Neural cell (in vitro differentiated cells): ENCODE measurements at regions not wholly inside any gene's neighbourhood (a gene's known extent, or its start where the extent isn't known, plus 50 kb on each side); places are given as distances from the start of the nearest gene placed in this dataset.

Experiments used
- EP300 ChIP-seq: fragments of 450-650 bp; conservative IDR thresholded peaks from 2 replicates; pipeline ENCODE4 v1.6.1; 2014; ENCODE audit warnings: antibody characterized with exemption, mild to moderate bottlenecking, moderate library complexity; ENCODE audit not compliant: poor library complexity, severe bottlenecking
- MXI1 ChIP-seq: fragments of 450-650 bp; conservative IDR thresholded peaks from 2 replicates; pipeline ENCODE4 v1.6.1; 2014; ENCODE audit warnings: antibody characterized with exemption, mild to moderate bottlenecking; ENCODE audit not compliant: poor library complexity, severe bottlenecking
- SMC3 ChIP-seq: fragments of 450-650 bp; conservative IDR thresholded peaks from 2 replicates; pipeline ENCODE4 v1.6.1; 2014; ENCODE audit warnings: antibody characterized with exemption, mild to moderate bottlenecking, moderate library complexity; ENCODE audit not compliant: poor library complexity
- TAF1 ChIP-seq: IDR thresholded peaks from 2 replicates; pipeline ENCODE4 v1.6.1; 2012; ENCODE audit warnings: low read depth
- TF ChIP-seq, protein P1 (sequence below): fragments of 450-650 bp; IDR thresholded peaks from 2 replicates; pipeline ENCODE4 v1.5.1; 2014; ENCODE audit warnings: antibody characterized with exemption, mild to moderate bottlenecking, moderate library complexity; ENCODE audit not compliant: poor library complexity, severe bottlenecking
- TF ChIP-seq, protein P2 (sequence below): IDR thresholded peaks from 2 replicates; pipeline ENCODE4 v1.6.1; 2012; ENCODE audit warnings: borderline replicate concordance

DNA sequence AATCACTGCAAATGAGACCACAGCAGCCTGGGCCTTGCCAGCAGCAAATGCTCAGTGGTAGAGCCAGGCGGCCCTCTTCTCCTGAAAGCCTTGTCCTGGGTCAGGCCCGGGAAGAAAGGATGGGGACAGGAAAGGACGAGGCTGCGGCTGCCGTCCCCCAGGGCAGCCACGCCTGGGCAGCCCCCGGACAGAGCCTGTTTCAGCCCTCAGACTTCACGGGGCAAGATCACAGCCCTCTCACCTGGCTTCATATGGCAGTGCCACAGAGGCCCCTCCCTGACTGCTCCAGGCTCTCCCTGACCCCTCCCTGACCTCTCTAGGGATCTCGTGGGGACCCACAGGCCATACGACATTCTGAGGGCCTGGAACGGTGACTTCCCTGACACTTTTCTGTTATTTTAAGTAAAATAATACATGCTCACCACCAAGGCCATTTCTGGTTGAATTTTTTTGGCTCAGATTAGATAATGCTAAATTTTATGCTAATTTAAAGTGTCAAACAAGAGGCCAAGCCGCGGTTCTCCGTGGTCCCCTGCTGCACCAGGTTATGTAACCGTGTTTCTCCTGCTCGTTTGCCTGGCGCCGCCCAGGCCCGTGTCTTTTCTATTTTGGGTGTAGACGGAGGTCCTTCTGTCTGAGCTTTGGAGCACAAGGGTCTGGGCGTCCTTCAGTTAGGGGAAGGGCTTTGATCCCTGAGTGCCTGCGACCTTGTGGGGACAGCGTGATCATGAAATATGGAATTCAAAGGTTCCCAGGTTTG lies 59.9 kb upstream of the BHLHE23 start:
- TF ChIP-seq, protein P1, sequence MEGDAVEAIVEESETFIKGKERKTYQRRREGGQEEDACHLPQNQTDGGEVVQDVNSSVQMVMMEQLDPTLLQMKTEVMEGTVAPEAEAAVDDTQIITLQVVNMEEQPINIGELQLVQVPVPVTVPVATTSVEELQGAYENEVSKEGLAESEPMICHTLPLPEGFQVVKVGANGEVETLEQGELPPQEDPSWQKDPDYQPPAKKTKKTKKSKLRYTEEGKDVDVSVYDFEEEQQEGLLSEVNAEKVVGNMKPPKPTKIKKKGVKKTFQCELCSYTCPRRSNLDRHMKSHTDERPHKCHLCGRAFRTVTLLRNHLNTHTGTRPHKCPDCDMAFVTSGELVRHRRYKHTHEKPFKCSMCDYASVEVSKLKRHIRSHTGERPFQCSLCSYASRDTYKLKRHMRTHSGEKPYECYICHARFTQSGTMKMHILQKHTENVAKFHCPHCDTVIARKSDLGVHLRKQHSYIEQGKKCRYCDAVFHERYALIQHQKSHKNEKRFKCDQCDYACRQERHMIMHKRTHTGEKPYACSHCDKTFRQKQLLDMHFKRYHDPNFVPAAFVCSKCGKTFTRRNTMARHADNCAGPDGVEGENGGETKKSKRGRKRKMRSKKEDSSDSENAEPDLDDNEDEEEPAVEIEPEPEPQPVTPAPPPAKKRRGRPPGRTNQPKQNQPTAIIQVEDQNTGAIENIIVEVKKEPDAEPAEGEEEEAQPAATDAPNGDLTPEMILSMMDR = no peak
- TF ChIP-seq, protein P2, sequence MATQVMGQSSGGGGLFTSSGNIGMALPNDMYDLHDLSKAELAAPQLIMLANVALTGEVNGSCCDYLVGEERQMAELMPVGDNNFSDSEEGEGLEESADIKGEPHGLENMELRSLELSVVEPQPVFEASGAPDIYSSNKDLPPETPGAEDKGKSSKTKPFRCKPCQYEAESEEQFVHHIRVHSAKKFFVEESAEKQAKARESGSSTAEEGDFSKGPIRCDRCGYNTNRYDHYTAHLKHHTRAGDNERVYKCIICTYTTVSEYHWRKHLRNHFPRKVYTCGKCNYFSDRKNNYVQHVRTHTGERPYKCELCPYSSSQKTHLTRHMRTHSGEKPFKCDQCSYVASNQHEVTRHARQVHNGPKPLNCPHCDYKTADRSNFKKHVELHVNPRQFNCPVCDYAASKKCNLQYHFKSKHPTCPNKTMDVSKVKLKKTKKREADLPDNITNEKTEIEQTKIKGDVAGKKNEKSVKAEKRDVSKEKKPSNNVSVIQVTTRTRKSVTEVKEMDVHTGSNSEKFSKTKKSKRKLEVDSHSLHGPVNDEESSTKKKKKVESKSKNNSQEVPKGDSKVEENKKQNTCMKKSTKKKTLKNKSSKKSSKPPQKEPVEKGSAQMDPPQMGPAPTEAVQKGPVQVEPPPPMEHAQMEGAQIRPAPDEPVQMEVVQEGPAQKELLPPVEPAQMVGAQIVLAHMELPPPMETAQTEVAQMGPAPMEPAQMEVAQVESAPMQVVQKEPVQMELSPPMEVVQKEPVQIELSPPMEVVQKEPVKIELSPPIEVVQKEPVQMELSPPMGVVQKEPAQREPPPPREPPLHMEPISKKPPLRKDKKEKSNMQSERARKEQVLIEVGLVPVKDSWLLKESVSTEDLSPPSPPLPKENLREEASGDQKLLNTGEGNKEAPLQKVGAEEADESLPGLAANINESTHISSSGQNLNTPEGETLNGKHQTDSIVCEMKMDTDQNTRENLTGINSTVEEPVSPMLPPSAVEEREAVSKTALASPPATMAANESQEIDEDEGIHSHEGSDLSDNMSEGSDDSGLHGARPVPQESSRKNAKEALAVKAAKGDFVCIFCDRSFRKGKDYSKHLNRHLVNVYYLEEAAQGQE = no peak
- TF ChIP-seq TAF1 = no peak
- TF ChIP-seq MXI1 = no peak
- TF ChIP-seq SMC3 = no peak
- no peak for TF ChIP-seq EP300
